ENCODE measurements at regions not wholly inside any gene's neighbourhood (a gene's known extent, or its start where the extent isn't known, plus 50 kb on each side); places are given as distances from the start of the nearest gene placed in this dataset.

DNA sequence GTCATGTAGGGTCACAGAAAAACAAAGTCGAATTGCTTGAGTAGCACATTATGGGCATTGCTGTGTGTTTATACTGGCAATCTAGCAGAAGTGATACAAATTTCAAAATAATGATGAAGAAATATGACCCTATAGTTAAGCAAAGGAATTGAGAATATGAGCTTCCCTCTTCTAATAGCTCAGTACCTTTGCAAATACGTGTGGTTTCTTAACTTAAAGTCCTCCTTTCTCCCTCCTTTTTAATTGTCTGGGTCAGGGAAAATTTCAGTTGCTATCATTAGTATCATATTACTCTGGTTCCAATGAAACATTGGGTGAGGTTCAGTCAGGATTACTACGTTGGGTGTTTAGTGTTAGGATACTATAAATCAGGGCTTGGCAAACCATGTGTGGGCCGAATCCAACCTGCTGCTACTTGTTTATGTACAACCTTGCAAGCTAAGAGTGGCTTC, 166.8 kb upstream of the CARMIL1 start:
- no peak overlapping the region for H4K5ac ChIP-seq (ENCODE audit: low read length)
- no peak overlapping the region for H3K27ac ChIP-seq (ENCODE audit: low read depth, low read length)
- WGBS (ENCODE audit: extremely low coverage, insufficient coverage, low lambda C conversion rate): no CpG with 5 or more reads among the region's 4 CpGs
- H2AK5ac ChIP-seq (ENCODE audit: low read length): no peak overlapping the region
- H3K56ac ChIP-seq (ENCODE audit: low read length): no peak overlapping the region
- no peaks in the 10 kb centered on the region for H3K27me3 ChIP-seq (ENCODE audit: insufficient read depth, low read length, poor library complexity)
- H3K36me3 ChIP-seq (ENCODE audit: control insufficient read depth, insufficient read depth, low read length): no peaks in the 10 kb centered on the region
- H2BK120ac ChIP-seq (ENCODE audit: low read depth, low read length): no peak overlapping the region
- no peak overlapping the region for H3K9ac ChIP-seq (ENCODE audit: low read length)
- no peak for DNase-seq
- no peaks in the 10 kb centered on the region for H3K79me2 ChIP-seq (ENCODE audit: control insufficient read depth, insufficient read depth, low read length)
- no peak overlapping the region for H3K4ac ChIP-seq (ENCODE audit: low read depth, low read length)
- no peak overlapping the region for H3K4me3 ChIP-seq (ENCODE audit: low read length)
- H3K4me1 ChIP-seq (ENCODE audit: control insufficient read depth, low read depth, low read length): no peaks in the 10 kb centered on the region
- H3K4me2 ChIP-seq (ENCODE audit: low read length): no peak overlapping the region
- H3K23ac ChIP-seq (ENCODE audit: low read length): no peak overlapping the region
- no peak overlapping the region for H3K18ac ChIP-seq (ENCODE audit: low read length)
- no peaks in the 10 kb centered on the region for H3K79me1 ChIP-seq (ENCODE audit: low read length)
- no peak overlapping the region for H2BK15ac ChIP-seq (replicated peaks; ENCODE audit: low read depth)
- no peak overlapping the region for H4K8ac ChIP-seq (ENCODE audit: low read depth, low read length)
- no peak overlapping the region for H2BK5ac ChIP-seq (ENCODE audit: low read length)

DNA sequence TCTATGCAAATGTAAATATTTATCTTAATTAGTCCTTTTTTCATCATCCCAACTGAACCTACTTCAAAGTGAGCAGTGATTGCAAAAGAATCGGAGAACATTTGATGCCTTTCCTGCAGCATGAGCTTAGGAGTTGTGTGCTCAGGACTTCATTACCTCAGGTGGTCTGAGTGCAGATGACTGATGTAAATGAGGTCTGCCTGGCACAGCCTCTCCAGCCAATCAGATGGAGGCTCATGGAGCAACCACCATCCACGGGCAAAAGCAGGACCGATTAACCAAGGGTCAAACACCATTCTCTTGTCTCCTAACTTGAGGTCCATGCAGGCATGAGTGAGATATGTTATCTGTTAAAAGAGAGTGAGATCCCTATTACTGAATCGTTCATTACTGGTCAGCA, 165.7 kb upstream of the CARMIL1 start:
- no peak overlapping the region for H3K9ac ChIP-seq (ENCODE audit: low read length)
- no peak overlapping the region for H3K4me2 ChIP-seq (ENCODE audit: low read length)
- no peak overlapping the region for H3K23ac ChIP-seq (ENCODE audit: low read length)
- H3K27ac ChIP-seq (ENCODE audit: low read depth, low read length): no peak overlapping the region
- H3K18ac ChIP-seq (ENCODE audit: low read length): no peak overlapping the region
- no peaks in the 10 kb centered on the region for H3K27me3 ChIP-seq (ENCODE audit: insufficient read depth, low read length, poor library complexity)
- no peak overlapping the region for H4K8ac ChIP-seq (ENCODE audit: low read depth, low read length)
- no peaks in the 10 kb centered on the region for H3K4me1 ChIP-seq (ENCODE audit: control insufficient read depth, low read depth, low read length)
- no peak overlapping the region for H3K4me3 ChIP-seq (ENCODE audit: low read length)
- H3K36me3 ChIP-seq (ENCODE audit: control insufficient read depth, insufficient read depth, low read length): no peaks in the 10 kb centered on the region
- no peaks in the 10 kb centered on the region for H3K79me2 ChIP-seq (ENCODE audit: control insufficient read depth, insufficient read depth, low read length)
- H2BK120ac ChIP-seq (ENCODE audit: low read depth, low read length): no peak overlapping the region
- no peak overlapping the region for H4K5ac ChIP-seq (ENCODE audit: low read length)
- DNase-seq: no peak
- H3K4ac ChIP-seq (ENCODE audit: low read depth, low read length): no peak overlapping the region
- H2BK15ac ChIP-seq (replicated peaks; ENCODE audit: low read depth): no peak overlapping the region
- no peak overlapping the region for H2AK5ac ChIP-seq (ENCODE audit: low read length)
- no peaks in the 10 kb centered on the region for H3K79me1 ChIP-seq (ENCODE audit: low read length)
- H2BK5ac ChIP-seq (ENCODE audit: low read length): no peak overlapping the region
- WGBS (ENCODE audit: extremely low coverage, insufficient coverage, low lambda C conversion rate): no CpG with 5 or more reads among the region's 4 CpGs
- no peak overlapping the region for H3K56ac ChIP-seq (ENCODE audit: low read length)

DNA sequence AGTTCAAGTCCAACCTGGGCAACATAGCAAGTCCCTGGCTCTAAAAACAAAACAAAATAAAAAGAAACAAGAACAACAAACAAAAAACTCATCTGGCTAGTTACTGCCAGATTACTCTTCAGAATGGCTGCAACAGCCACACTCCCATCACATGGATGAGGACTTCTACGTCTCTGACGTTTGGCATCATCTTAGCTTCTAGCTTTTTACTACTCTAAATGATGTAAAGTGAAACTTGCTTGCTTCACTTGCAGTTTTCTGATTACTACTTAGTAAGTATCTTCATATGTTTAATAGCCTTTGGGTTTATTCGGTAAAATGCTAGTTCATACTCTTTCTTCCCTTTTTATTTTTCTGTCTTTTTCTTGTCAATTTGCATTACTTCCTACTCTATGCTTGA, 161.1 kb upstream of the CARMIL1 start:
- Histone ChIP-seq H3K4me1 (ENCODE audit: control insufficient read depth, low read depth, low read length) (no peaks in the 10 kb centered on the region), H4K8ac (ENCODE audit: low read depth, low read length) (no peak overlapping the region), H3K4me2 (ENCODE audit: low read length) (no peak overlapping the region), H3K79me1 (ENCODE audit: low read length) (no peaks in the 10 kb centered on the region), H3K56ac (ENCODE audit: low read length) (no peak overlapping the region), H2BK5ac (ENCODE audit: low read length) (no peak overlapping the region), H2BK120ac (ENCODE audit: low read depth, low read length) (no peak overlapping the region), H2BK15ac (replicated peaks; ENCODE audit: low read depth) (no peak overlapping the region), H3K9ac (ENCODE audit: low read length) (no peak overlapping the region), H3K23ac (ENCODE audit: low read length) (no peak overlapping the region), H2AK5ac (ENCODE audit: low read length) (no peak overlapping the region), H3K18ac (ENCODE audit: low read length) (no peak overlapping the region), H3K27me3 (ENCODE audit: insufficient read depth, low read length, poor library complexity) (no peaks in the 10 kb centered on the region), H3K27ac (ENCODE audit: low read depth, low read length) (no peak overlapping the region), H4K5ac (ENCODE audit: low read length) (no peak overlapping the region), H3K36me3 (ENCODE audit: control insufficient read depth, insufficient read depth, low read length) (no peaks in the 10 kb centered on the region), H3K79me2 (ENCODE audit: control insufficient read depth, insufficient read depth, low read length) (no peaks in the 10 kb centered on the region), H3K4ac (ENCODE audit: low read depth, low read length) (no peak overlapping the region), H3K4me3 (ENCODE audit: low read length) (no peak overlapping the region)
- no peak for DNase-seq
- no CpG with 5 or more reads among the region's 3 CpGs for WGBS (ENCODE audit: extremely low coverage, insufficient coverage, low lambda C conversion rate)

DNA sequence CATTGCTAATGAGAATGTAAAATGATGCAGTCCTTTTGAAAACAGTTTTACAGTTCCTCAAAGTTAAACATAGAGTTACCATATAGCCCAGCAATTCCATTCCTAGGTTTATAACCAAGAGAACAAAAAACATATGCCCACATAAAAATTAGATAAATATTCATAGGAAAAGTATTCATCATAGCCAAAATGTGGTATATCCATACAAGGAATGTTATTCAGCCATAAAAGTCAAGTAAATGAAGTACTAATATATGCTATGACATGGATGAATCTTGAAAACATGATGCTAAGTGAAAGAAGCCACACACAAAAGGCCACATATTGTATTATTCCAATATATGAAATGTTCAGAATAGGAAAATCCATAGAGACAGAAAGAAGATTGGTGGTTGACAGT, 158.0 kb upstream of the CARMIL1 start:
- H3K4me3 ChIP-seq (ENCODE audit: low read length): no peak overlapping the region
- no peak overlapping the region for H3K23ac ChIP-seq (ENCODE audit: low read length)
- no peak overlapping the region for H2BK15ac ChIP-seq (replicated peaks; ENCODE audit: low read depth)
- no peak overlapping the region for H2AK5ac ChIP-seq (ENCODE audit: low read length)
- no peak overlapping the region for H3K27ac ChIP-seq (ENCODE audit: low read depth, low read length)
- H3K36me3 ChIP-seq (ENCODE audit: control insufficient read depth, insufficient read depth, low read length): no peaks in the 10 kb centered on the region
- no peaks in the 10 kb centered on the region for H3K27me3 ChIP-seq (ENCODE audit: insufficient read depth, low read length, poor library complexity)
- no peaks in the 10 kb centered on the region for H3K79me1 ChIP-seq (ENCODE audit: low read length)
- no peaks in the 10 kb centered on the region for H3K79me2 ChIP-seq (ENCODE audit: control insufficient read depth, insufficient read depth, low read length)
- H3K56ac ChIP-seq (ENCODE audit: low read length): no peak overlapping the region
- H3K4me1 ChIP-seq (ENCODE audit: control insufficient read depth, low read depth, low read length): no peaks in the 10 kb centered on the region
- no peak overlapping the region for H4K8ac ChIP-seq (ENCODE audit: low read depth, low read length)
- H3K18ac ChIP-seq (ENCODE audit: low read length): no peak overlapping the region
- H2BK5ac ChIP-seq (ENCODE audit: low read length): no peak overlapping the region
- no peak overlapping the region for H4K5ac ChIP-seq (ENCODE audit: low read length)
- no peak overlapping the region for H2BK120ac ChIP-seq (ENCODE audit: low read depth, low read length)
- DNase-seq: no peak
- no peak overlapping the region for H3K4me2 ChIP-seq (ENCODE audit: low read length)
- no peak overlapping the region for H3K9ac ChIP-seq (ENCODE audit: low read length)
- no peak overlapping the region for H3K4ac ChIP-seq (ENCODE audit: low read depth, low read length)

DNA sequence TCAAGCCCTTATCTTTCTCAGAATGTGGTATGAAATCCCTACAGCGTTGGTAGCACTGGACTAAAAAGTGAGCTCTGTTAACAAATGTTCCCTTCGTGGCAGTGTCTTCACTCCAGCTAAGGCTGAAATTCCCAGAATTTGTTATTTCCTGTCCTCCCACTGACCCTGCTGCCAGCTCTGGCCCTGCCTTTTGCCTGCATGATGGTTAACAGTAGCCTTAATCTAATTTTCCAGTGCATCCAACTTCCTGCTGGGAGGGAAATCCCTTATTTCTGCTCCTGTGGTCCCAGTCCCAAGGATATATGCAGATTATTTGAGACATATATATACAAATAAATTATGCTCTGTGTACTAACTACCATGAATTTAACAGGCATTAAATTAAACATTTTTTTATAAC, 157.2 kb upstream of the CARMIL1 start:
- Histone ChIP-seq H3K4ac (ENCODE audit: low read depth, low read length) (no peak overlapping the region), H3K9ac (ENCODE audit: low read length) (no peak overlapping the region), H3K27ac (ENCODE audit: low read depth, low read length) (no peak overlapping the region), H2BK15ac (replicated peaks; ENCODE audit: low read depth) (no peak overlapping the region), H2BK120ac (ENCODE audit: low read depth, low read length) (no peak overlapping the region), H3K79me2 (ENCODE audit: control insufficient read depth, insufficient read depth, low read length) (no peaks in the 10 kb centered on the region), H3K4me1 (ENCODE audit: control insufficient read depth, low read depth, low read length) (no peaks in the 10 kb centered on the region), H3K18ac (ENCODE audit: low read length) (no peak overlapping the region), H3K4me2 (ENCODE audit: low read length) (no peak overlapping the region), H3K4me3 (ENCODE audit: low read length) (no peak overlapping the region), H4K8ac (ENCODE audit: low read depth, low read length) (no peak overlapping the region), H2AK5ac (ENCODE audit: low read length) (no peak overlapping the region), H3K56ac (ENCODE audit: low read length) (no peak overlapping the region), H3K79me1 (ENCODE audit: low read length) (no peaks in the 10 kb centered on the region), H2BK5ac (ENCODE audit: low read length) (no peak overlapping the region), H3K23ac (ENCODE audit: low read length) (no peak overlapping the region), H3K36me3 (ENCODE audit: control insufficient read depth, insufficient read depth, low read length) (no peaks in the 10 kb centered on the region), H4K5ac (ENCODE audit: low read length) (no peak overlapping the region), H3K27me3 (ENCODE audit: insufficient read depth, low read length, poor library complexity) (no peaks in the 10 kb centered on the region)
- no CpG with 5 or more reads among the region's 2 CpGs for WGBS (ENCODE audit: extremely low coverage, insufficient coverage, low lambda C conversion rate)
- peak; percentile 49 for DNase-seq

DNA sequence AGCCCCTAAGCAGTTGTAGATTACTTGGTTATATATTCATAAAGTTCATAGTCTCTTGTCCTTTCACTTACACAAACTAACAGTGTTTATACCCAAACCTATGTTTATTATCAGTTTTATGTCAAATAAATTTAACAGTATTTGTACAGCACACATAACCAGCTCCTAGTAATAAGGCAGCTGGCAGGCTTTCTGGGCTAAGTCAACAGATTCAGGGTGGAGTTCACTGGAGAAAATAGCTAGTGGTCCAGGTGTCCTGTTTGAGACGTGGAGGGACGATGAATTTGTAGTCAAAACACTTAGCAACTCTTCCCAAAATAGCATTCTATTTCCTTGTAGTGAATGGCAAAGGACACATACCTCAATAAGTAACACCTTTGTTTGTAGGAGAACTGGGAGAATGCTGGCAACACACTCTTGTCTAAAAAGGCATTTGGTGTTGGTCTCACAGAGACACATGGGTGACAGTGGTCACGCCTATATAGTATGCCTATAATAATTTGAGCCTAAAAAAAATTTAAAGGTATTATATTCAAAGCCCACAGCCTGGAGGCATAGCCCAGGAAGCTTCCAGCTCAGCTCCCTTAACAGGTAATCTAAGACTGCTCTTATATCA, 156.4 kb upstream of the CARMIL1 start:
- no peak overlapping the region for H2BK120ac ChIP-seq (ENCODE audit: low read depth, low read length)
- no peaks in the 10 kb centered on the region for H3K79me1 ChIP-seq (ENCODE audit: low read length)
- no peak overlapping the region for H3K27ac ChIP-seq (ENCODE audit: low read depth, low read length)
- no peak overlapping the region for H3K4me2 ChIP-seq (ENCODE audit: low read length)
- no peak overlapping the region for H3K23ac ChIP-seq (ENCODE audit: low read length)
- no peak overlapping the region for H2BK15ac ChIP-seq (replicated peaks; ENCODE audit: low read depth)
- H4K5ac ChIP-seq (ENCODE audit: low read length): no peak overlapping the region
- H3K18ac ChIP-seq (ENCODE audit: low read length): no peak overlapping the region
- no peak for DNase-seq
- H3K56ac ChIP-seq (ENCODE audit: low read length): no peak overlapping the region
- no peak overlapping the region for H2BK5ac ChIP-seq (ENCODE audit: low read length)
- H3K4me1 ChIP-seq (ENCODE audit: control insufficient read depth, low read depth, low read length): no peaks in the 10 kb centered on the region
- no peak overlapping the region for H3K4ac ChIP-seq (ENCODE audit: low read depth, low read length)
- no peak overlapping the region for H2AK5ac ChIP-seq (ENCODE audit: low read length)
- no peak overlapping the region for H3K4me3 ChIP-seq (ENCODE audit: low read length)
- H3K79me2 ChIP-seq (ENCODE audit: control insufficient read depth, insufficient read depth, low read length): no peaks in the 10 kb centered on the region
- no peak overlapping the region for H3K9ac ChIP-seq (ENCODE audit: low read length)
- H3K36me3 ChIP-seq (ENCODE audit: control insufficient read depth, insufficient read depth, low read length): no peaks in the 10 kb centered on the region
- H3K27me3 ChIP-seq (ENCODE audit: insufficient read depth, low read length, poor library complexity): no peaks in the 10 kb centered on the region
- H4K8ac ChIP-seq (ENCODE audit: low read depth, low read length): no peak overlapping the region
- no CpG with 5 or more reads among the region's 3 CpGs for WGBS (ENCODE audit: extremely low coverage, insufficient coverage, low lambda C conversion rate)
